ENCODE measurements at regions not wholly inside any gene's neighbourhood (a gene's known extent, or its start where the extent isn't known, plus 50 kb on each side); places are given as distances from the start of the nearest gene placed in this dataset.

- TF ChIP-seq POLR2A (IDR thresholded peaks at IDR 0.05; ENCODE audit: low read depth, low read length) (no peak), POLR2AphosphoS5 (IDR thresholded peaks at IDR 0.05; ENCODE audit: low read depth, low read length) (no peak)
These were observed 148.0 kb upstream of the CYRIA start for GRCh38 chr2:16813593-16813992.

Data from GM12892 (cell line).